C4-2B (cell line): ENCODE measurements at regions not wholly inside any gene's neighbourhood (a gene's known extent, or its start where the extent isn't known, plus 50 kb on each side); places are given as distances from the start of the nearest gene placed in this dataset.

Experiments
- CTCF ChIP-seq: fragments of 450-650 bp; conservative IDR thresholded peaks from 2 replicates; pipeline ENCODE4 v1.5.1; 2017; ENCODE audit warnings: mild to moderate bottlenecking
- ZFX ChIP-seq: fragments of 450-650 bp; IDR thresholded peaks from 2 replicates; pipeline ENCODE4 v1.6.1; 2017

DNA sequence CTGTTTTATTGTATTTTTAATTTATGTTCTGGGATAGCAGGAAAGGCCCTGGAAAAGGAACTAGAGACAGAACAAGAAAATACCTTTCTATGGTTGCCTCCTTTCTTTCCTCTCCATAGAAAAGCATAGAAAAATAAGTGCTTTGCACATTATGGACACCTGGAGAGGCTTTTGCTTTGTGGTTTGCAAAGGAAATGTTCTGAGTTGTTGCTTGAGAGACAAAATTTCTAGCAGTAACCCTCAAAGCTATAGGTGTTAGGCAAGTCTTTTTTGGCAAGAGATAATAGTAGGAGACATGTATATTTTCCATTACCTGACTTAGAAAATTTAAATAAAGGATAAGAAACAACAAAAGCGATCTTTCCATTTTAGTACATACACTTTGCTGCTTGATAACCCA is 378.6 kb upstream of the PRKCQ start:
- no peak for TF ChIP-seq CTCF
- no peak for TF ChIP-seq ZFX
